AG04449 (cell line): ENCODE measurements at regions not wholly inside any gene's neighbourhood (a gene's known extent, or its start where the extent isn't known, plus 50 kb on each side); places are given as distances from the start of the nearest gene placed in this dataset.

Experiments used
- CTCF ChIA-PET: fragments of 350-600 bp; formaldehyde crosslinking; extraction: SDS; loops from one replicate; lab custom pipeline; 2021; ENCODE audit warnings: antibody characterized with exemption; lab: Yijun Ruan, JAX
- POLR2A ChIA-PET: fragments of 400-600, 350-600 bp; formaldehyde crosslinking; extraction: SDS; loops from one replicate; lab custom pipeline; 2020; ENCODE audit warnings: antibody characterized with exemption, inconsistent platforms; lab: Yijun Ruan, JAX
- DNase-seq: peaks from one replicate; pipeline ENCODE4 v3.0.0-alpha.2; 2010; ENCODE audit warnings: low read depth, low spot score
- H3K4me3 ChIP-seq: 2 replicates; pipeline ENCODE4 v1.5.1; 2011; ENCODE audit warnings: low read depth, mild to moderate bottlenecking, control low read depth, low read length
- CTCF ChIP-seq: IDR thresholded peaks from one replicate; pipeline ENCODE4 v1.5.1; 2011; ENCODE audit warnings: mild to moderate bottlenecking, moderate library complexity, low read length, control low read depth, inconsistent platforms; ENCODE audit not compliant: insufficient read depth; ENCODE audit errors: missing control alignments

GRCh38 chr5:67974471-67974870, 241.1 kb upstream of the PIK3R1 start:
- TF ChIP-seq CTCF = no peak
- POLR2A ChIA-PET = no interaction called here
- no peak overlapping the region for H3K4me3 ChIP-seq
- CTCF ChIA-PET = interaction anchor here (0.9 kb wide), 1 partner anchor 818 kb away, joined by 3 read pairs; no protein-coding TSS in a partner anchor
- no peak for DNase-seq

- TF ChIP-seq CTCF = no peak
- no peak for DNase-seq
- POLR2A ChIA-PET = no interaction called here
- CTCF ChIA-PET = interaction anchor here (0.9 kb wide), 1 partner anchor 817 kb away, joined by 3 read pairs; no protein-coding TSS in a partner anchor
- H3K4me3 ChIP-seq = no peak overlapping the region
Measured at GRCh38 chr5:67974054-67974453, 241.5 kb upstream of the PIK3R1 start.

GRCh38 chr5:67971971-67972821, 243.4 kb upstream of the PIK3R1 start:
- no peak for TF ChIP-seq CTCF
- no peak overlapping the region for H3K4me3 ChIP-seq
- CTCF ChIA-PET = no interaction called here
- POLR2A ChIA-PET = no interaction called here
- no peak for DNase-seq

- H3K4me3 ChIP-seq = no peak overlapping the region
- no peak for TF ChIP-seq CTCF
- ChIA-PET POLR2A (no interaction called here), CTCF (no interaction called here)
- DNase-seq = no peak
Measured at GRCh38 chr5:67971223-67971830, 244.2 kb upstream of the PIK3R1 start.

GRCh38 chr5:67969631-67970030, 245.9 kb upstream of the PIK3R1 start:
- ChIA-PET POLR2A (no interaction called here), CTCF (no interaction called here)
- no peak for DNase-seq
- TF ChIP-seq CTCF = no peak
- no peak overlapping the region for H3K4me3 ChIP-seq

GRCh38 chr5:67969176-67969575, 246.4 kb upstream of the PIK3R1 start:
- no peak for DNase-seq
- POLR2A ChIA-PET = no interaction called here
- CTCF ChIA-PET = no interaction called here
- TF ChIP-seq CTCF = no peak
- no peak overlapping the region for H3K4me3 ChIP-seq
